ENCODE measurements at regions not wholly inside any gene's neighbourhood (a gene's known extent, or its start where the extent isn't known, plus 50 kb on each side); places are given as distances from the start of the nearest gene placed in this dataset.
"Not testable (repeated sequence)": the region's sequence is repeated elsewhere in the genome, so short reads cannot be mapped to it uniquely, and the experiment has no call there.

DNA sequence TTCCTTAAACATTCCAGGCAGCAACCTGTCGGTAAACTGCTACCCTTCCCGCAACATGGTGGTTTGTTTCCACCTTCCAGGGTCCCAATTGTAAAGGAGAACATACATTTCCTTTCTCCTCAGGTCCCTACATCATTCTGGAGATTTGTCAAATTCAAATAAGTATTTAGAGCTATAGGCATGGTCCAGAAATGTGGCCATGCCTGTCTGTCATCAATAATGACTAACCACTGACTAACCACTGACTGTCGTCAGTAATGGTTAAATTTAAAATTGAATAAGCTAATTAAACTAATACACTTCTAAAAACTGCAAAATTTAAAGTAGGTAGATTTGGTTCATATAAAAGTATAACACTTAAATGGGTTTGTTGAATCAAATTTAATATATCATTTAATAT is 984.0 kb upstream of the SLC39A10 start:
- H3K27ac ChIP-seq (ENCODE audit: low read depth, low read length) = no peak overlapping the region
- H3K27me3 ChIP-seq (ENCODE audit: control insufficient read depth in 1 of 2, insufficient read depth in 2 of 2, low read length in 2 of 2) = no peaks in the 10 kb centered on the region
- no peak overlapping the region for H3K9ac ChIP-seq (ENCODE audit: low read length)
- no peaks in the 10 kb centered on the region for H3K36me3 ChIP-seq (ENCODE audit: insufficient read depth, low read length)
- H3K4me1 ChIP-seq (ENCODE audit: insufficient read depth, low read length) = no peaks in the 10 kb centered on the region
- no peak overlapping the region for H3K4me3 ChIP-seq (ENCODE audit: low read depth in 1 of 2, low read length in 2 of 2)
- H3K9me3 ChIP-seq (ENCODE audit: low read length) = no peaks in the 10 kb centered on the region

DNA sequence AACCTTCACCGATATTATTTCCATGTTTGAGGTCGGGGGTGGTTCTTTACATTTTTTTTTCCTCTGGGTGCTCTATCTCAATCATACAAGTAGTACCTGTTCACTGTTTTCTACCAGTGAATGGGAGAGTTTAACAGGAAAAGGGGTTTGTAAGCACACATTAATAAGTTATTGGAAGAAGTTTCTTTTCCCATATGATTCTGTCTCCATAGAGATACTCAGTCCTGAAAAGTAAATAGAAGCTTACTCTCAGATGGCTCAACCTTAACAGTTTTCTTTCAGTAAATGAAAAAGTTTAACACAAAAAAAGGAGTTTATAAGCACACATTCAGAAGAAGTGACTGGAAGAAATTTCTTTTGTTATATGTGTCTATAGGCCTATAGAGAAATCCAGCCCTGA is 995.6 kb upstream of the SLC39A10 start:
- H3K9me3 ChIP-seq (ENCODE audit: low read length) = no peaks in the 10 kb centered on the region
- H3K9ac ChIP-seq (ENCODE audit: low read length) = no peak overlapping the region
- no peaks in the 10 kb centered on the region for H3K27me3 ChIP-seq (ENCODE audit: control insufficient read depth in 1 of 2, insufficient read depth in 2 of 2, low read length in 2 of 2)

DNA sequence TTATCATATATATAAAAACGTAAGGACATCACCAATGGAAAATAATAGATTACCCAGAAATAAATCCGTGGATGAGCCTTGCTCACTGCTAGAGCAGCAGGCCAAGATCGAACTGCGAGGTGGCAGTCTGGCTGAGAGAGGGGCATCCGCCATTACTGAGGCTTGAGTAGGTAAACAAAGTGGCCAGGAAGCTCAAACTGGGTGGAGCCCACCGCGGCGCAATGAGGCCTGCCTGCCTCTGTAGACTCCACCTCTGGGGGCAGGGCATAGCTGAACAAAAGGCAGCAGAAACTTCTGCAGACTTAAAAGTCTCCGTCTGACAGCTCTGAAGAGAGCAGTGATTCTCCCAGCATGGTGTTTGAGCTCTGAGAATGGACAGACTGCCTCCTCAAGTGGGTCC is 1018.0 kb upstream of the SLC39A10 start:
- not testable (repeated sequence) for H3K4me3 ChIP-seq (ENCODE audit: low read depth in 1 of 2, low read length in 2 of 2); H3K27me3 ChIP-seq (ENCODE audit: control insufficient read depth in 1 of 2, insufficient read depth in 2 of 2, low read length in 2 of 2); H3K4me1 ChIP-seq (ENCODE audit: insufficient read depth, low read length); H3K9me3 ChIP-seq (ENCODE audit: low read length); H3K27ac ChIP-seq (ENCODE audit: low read depth, low read length); H3K36me3 ChIP-seq (ENCODE audit: insufficient read depth, low read length); H3K9ac ChIP-seq (ENCODE audit: low read length)

More for the DNA sequence above, 995.6 kb upstream of the SLC39A10 start:
- no peak overlapping the region for H3K27ac ChIP-seq (ENCODE audit: low read depth, low read length)
- H3K4me1 ChIP-seq (ENCODE audit: insufficient read depth, low read length) = no peaks in the 10 kb centered on the region
- H3K4me3 ChIP-seq (ENCODE audit: low read depth in 1 of 2, low read length in 2 of 2) = no peak overlapping the region
- H3K36me3 ChIP-seq (ENCODE audit: insufficient read depth, low read length) = no peaks in the 10 kb centered on the region

DNA sequence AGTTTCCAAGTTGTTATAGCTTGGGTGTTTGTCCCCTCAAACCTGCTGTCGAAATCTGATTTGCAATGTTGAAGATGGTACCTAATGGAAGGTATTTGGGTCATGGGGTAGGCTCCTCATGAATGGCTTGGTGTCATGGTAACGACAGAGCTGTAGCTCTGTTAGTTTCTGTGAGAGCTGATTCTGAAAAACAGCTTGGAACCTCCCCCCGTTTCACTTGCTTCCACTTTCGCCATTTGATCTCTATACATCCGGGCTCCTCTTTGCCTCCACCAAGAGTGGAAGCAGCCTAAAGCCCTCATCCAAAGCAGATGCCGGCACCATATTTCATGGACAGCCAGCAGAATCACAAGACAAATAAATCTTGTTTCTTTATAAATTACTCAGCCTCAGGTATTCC is 1035.1 kb upstream of the SLC39A10 start:
- no peaks in the 10 kb centered on the region for H3K4me1 ChIP-seq (ENCODE audit: insufficient read depth, low read length)
- H3K9ac ChIP-seq (ENCODE audit: low read length) = no peak overlapping the region
- H3K27ac ChIP-seq (ENCODE audit: low read depth, low read length) = no peak overlapping the region
- no peaks in the 10 kb centered on the region for H3K36me3 ChIP-seq (ENCODE audit: insufficient read depth, low read length)
- no peaks in the 10 kb centered on the region for H3K27me3 ChIP-seq (ENCODE audit: control insufficient read depth in 1 of 2, insufficient read depth in 2 of 2, low read length in 2 of 2)
- no peak overlapping the region for H3K4me3 ChIP-seq (ENCODE audit: low read depth in 1 of 2, low read length in 2 of 2)
- no peaks in the 10 kb centered on the region for H3K9me3 ChIP-seq (ENCODE audit: low read length)

DNA sequence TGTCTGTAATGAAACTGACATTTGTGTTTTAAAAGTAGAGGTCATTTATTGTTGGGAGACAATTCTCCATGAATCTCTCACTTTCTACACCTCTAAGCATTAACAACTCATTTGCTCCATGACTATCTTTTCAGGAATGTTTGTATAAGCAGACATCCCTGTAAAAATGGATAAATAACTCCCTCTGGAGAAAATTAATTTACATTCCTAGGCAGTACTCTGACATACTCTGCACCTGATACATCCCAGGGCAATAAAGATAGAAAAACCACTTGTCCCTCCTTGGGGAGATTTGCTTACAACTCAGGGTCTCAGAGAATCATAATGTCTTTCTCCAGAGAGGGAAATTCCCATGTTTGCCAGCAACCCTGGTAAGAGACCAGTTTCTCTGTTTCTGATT is 1037.7 kb upstream of the SLC39A10 start:
- Histone ChIP-seq H3K4me3 (ENCODE audit: low read depth in 1 of 2, low read length in 2 of 2) (no peak overlapping the region), H3K9me3 (ENCODE audit: low read length) (no peaks in the 10 kb centered on the region), H3K9ac (ENCODE audit: low read length) (no peak overlapping the region), H3K36me3 (ENCODE audit: insufficient read depth, low read length) (no peaks in the 10 kb centered on the region), H3K27ac (ENCODE audit: low read depth, low read length) (no peak overlapping the region), H3K27me3 (ENCODE audit: control insufficient read depth in 1 of 2, insufficient read depth in 2 of 2, low read length in 2 of 2) (no peaks in the 10 kb centered on the region), H3K4me1 (ENCODE audit: insufficient read depth, low read length) (no peaks in the 10 kb centered on the region)

DNA sequence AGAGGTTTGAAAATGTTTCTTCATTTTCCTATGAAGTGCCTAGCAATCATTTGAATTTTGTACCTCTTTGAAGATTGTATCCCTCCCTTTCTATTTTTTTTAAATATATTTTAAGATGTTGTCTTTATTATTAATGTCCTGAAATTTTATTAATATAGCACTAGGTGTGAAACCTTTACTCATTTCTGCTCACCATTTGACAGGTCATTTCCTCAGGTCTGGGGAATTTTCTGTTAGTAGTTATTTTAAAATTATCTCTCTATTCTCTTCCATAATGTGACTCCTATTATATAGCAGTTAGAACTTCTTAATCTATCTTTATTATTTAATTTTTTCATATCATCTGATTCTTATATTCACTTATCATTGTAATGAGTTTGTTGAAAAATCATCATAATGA is 1038.6 kb upstream of the SLC39A10 start:
- Histone ChIP-seq H3K4me3 (ENCODE audit: low read depth in 1 of 2, low read length in 2 of 2) (no peak overlapping the region), H3K9ac (ENCODE audit: low read length) (no peak overlapping the region), H3K27ac (ENCODE audit: low read depth, low read length) (no peak overlapping the region), H3K36me3 (ENCODE audit: insufficient read depth, low read length) (no peaks in the 10 kb centered on the region), H3K4me1 (ENCODE audit: insufficient read depth, low read length) (no peaks in the 10 kb centered on the region), H3K27me3 (ENCODE audit: control insufficient read depth in 1 of 2, insufficient read depth in 2 of 2, low read length in 2 of 2) (no peaks in the 10 kb centered on the region), H3K9me3 (ENCODE audit: low read length) (no peaks in the 10 kb centered on the region)

DNA sequence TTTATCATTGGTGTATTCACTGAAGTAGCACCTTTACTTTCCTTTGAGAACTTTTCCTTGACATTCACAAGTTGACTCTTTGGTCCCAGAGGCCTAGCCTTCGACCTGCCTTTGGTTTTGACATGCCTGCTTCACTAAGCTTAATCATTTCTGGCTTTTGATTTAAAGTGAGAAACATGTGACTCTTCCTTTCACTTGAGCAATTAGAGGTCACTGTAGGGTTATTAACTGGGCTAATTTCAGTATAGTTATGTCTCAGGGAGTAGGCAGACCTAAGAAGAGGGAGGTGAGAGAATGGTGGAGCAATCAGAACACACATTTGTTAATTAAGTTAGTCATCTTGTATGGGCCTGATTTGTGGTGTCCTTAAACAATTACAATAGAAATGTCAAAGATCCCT is 1040.7 kb upstream of the SLC39A10 start:
- no peak overlapping the region for H3K27ac ChIP-seq (ENCODE audit: low read depth, low read length)
- no peaks in the 10 kb centered on the region for H3K4me1 ChIP-seq (ENCODE audit: insufficient read depth, low read length)
- no peak overlapping the region for H3K4me3 ChIP-seq (ENCODE audit: low read depth in 1 of 2, low read length in 2 of 2)
- H3K9ac ChIP-seq (ENCODE audit: low read length) = no peak overlapping the region
- H3K9me3 ChIP-seq (ENCODE audit: low read length) = no peaks in the 10 kb centered on the region
- H3K36me3 ChIP-seq (ENCODE audit: insufficient read depth, low read length) = no peaks in the 10 kb centered on the region
- H3K27me3 ChIP-seq (ENCODE audit: control insufficient read depth in 1 of 2, insufficient read depth in 2 of 2, low read length in 2 of 2) = no peaks in the 10 kb centered on the region

DNA sequence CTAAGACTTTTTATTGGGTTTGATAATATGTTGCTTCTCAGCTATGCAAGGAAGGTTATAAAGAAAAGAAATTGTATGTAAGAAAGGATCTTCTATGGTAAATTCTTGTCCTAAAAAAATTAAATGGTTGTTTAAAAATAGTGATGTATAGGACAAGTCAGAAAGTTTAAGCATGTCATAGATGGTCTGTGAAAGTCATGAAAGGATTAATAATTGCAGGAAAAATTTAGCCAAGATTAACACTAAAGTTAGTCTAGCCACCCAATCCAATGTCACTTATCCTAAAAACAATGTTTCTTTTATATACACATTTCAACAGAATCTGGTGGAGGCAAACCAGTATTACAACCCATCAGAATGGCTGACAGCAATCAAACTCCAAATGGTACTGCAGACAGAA is 1046.7 kb upstream of the SLC39A10 start:
- H3K4me1 ChIP-seq (ENCODE audit: insufficient read depth, low read length) = no peaks in the 10 kb centered on the region
- H3K27me3 ChIP-seq (ENCODE audit: control insufficient read depth in 1 of 2, insufficient read depth in 2 of 2, low read length in 2 of 2) = no peaks in the 10 kb centered on the region
- H3K9ac ChIP-seq (ENCODE audit: low read length) = no peak overlapping the region
- H3K27ac ChIP-seq (ENCODE audit: low read depth, low read length) = no peak overlapping the region
- no peaks in the 10 kb centered on the region for H3K36me3 ChIP-seq (ENCODE audit: insufficient read depth, low read length)
- H3K4me3 ChIP-seq (ENCODE audit: low read depth in 1 of 2, low read length in 2 of 2) = no peak overlapping the region
- H3K9me3 ChIP-seq (ENCODE audit: low read length) = no peaks in the 10 kb centered on the region

DNA sequence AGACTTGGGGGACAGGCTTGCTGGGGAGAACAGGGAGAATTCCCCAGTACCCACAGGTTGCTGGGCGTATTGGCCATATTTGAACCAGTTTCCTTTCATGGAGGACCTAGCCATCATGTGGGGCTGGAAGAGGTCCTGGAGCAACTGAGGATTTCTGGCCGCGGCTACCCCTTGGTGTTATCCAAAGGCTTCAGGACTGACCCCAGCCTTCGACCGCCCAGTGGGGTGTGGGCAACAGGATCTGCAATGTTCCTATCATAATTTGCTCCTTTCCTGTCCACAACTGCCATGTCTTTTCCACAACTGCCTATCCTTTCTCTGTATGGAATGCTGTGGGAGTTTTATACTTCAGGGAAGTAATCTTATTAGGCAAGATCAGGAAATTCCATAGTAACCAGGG is 1053.6 kb upstream of the SLC39A10 start:
- no peak overlapping the region for H3K9ac ChIP-seq (ENCODE audit: low read length)
- H3K4me1 ChIP-seq (ENCODE audit: insufficient read depth, low read length) = no peaks in the 10 kb centered on the region
- no peaks in the 10 kb centered on the region for H3K36me3 ChIP-seq (ENCODE audit: insufficient read depth, low read length)
- H3K27me3 ChIP-seq (ENCODE audit: control insufficient read depth in 1 of 2, insufficient read depth in 2 of 2, low read length in 2 of 2) = no peaks in the 10 kb centered on the region
- H3K4me3 ChIP-seq (ENCODE audit: low read depth in 1 of 2, low read length in 2 of 2) = no peak overlapping the region
- H3K9me3 ChIP-seq (ENCODE audit: low read length) = no peaks in the 10 kb centered on the region
- no peak overlapping the region for H3K27ac ChIP-seq (ENCODE audit: low read depth, low read length)

DNA sequence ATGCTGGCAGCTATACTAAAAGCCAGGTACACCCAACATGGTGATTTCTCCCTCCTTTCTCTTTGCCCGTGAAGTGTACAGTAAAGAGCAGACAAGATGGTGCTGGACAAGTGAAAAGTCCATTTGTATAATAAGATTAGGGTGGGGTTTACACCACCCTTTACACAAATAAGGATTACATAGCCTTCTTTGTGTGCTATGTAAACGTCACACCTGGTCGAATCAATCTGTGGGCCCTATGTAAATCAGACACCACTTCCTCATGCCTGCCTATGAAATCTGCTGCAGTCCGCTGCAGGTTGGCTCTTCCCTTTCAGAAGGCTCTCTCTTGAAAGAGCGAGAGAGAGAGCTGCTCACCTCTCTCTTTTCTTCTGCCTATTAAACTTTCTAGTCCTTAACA is 1054.3 kb upstream of the SLC39A10 start:
- H3K27me3 ChIP-seq (ENCODE audit: control insufficient read depth in 1 of 2, insufficient read depth in 2 of 2, low read length in 2 of 2) = no peaks in the 10 kb centered on the region
- H3K36me3 ChIP-seq (ENCODE audit: insufficient read depth, low read length) = no peaks in the 10 kb centered on the region
- H3K27ac ChIP-seq (ENCODE audit: low read depth, low read length) = no peak overlapping the region
- H3K9ac ChIP-seq (ENCODE audit: low read length) = no peak overlapping the region
- H3K4me3 ChIP-seq (ENCODE audit: low read depth in 1 of 2, low read length in 2 of 2) = no peak overlapping the region
- H3K4me1 ChIP-seq (ENCODE audit: insufficient read depth, low read length) = no peaks in the 10 kb centered on the region
- H3K9me3 ChIP-seq (ENCODE audit: low read length) = no peaks in the 10 kb centered on the region

DNA sequence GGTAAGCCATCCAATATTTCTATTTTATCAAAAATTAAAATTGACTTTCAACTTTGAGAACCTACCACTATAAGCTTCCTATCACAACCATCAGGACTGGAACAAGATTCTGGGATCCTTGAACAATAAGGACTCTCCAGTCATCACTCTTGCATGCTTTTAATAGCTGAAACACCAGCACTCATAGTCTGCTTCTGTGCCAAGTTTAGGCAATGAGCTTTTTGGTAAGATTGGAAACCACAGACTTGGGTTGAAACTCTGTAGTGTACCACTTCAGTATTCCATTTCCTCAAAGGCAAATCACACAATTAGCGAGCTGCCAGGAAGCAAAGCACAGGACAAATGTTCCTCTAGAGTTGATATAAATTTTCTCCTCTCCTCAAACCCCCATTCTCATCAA is 1065.8 kb upstream of the SLC39A10 start:
- H3K27me3 ChIP-seq (ENCODE audit: control insufficient read depth in 1 of 2, insufficient read depth in 2 of 2, low read length in 2 of 2) = no peaks in the 10 kb centered on the region
- H3K4me1 ChIP-seq (ENCODE audit: insufficient read depth, low read length) = no peaks in the 10 kb centered on the region
- H3K9ac ChIP-seq (ENCODE audit: low read length) = no peak overlapping the region
- H3K27ac ChIP-seq (ENCODE audit: low read depth, low read length) = no peak overlapping the region
- no peaks in the 10 kb centered on the region for H3K9me3 ChIP-seq (ENCODE audit: low read length)
- no peak overlapping the region for H3K4me3 ChIP-seq (ENCODE audit: low read depth in 1 of 2, low read length in 2 of 2)
- H3K36me3 ChIP-seq (ENCODE audit: insufficient read depth, low read length) = no peaks in the 10 kb centered on the region

DNA sequence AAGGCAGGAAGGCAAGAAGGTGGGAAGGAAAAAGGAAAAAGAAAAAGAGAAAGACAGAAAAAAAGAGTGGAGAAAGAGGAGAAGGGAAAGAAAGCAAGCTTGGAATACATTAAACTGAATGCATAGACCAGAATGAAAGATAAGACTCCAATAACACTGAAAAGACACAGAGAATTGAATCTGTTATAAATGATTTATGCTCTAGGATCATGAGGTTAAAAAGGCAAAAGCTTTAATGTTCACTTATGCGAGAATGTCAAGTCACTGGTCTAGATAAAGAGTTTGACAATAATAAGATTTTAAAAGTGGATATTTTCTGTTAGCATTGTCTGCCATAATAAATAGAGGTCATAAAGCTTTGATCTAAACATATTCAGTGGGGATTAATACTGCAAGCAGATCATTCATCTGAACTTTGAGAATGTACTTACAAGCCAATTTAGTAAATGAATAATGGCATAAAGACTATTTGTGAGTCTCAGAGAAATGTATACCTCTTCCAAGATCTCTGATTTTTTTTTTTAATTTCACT is 1069.2 kb upstream of the SLC39A10 start:
- Histone ChIP-seq H3K36me3 (ENCODE audit: insufficient read depth, low read length) (no peaks in the 10 kb centered on the region), H3K9ac (ENCODE audit: low read length) (no peak overlapping the region), H3K27ac (ENCODE audit: low read depth, low read length) (no peak overlapping the region), H3K4me1 (ENCODE audit: insufficient read depth, low read length) (no peaks in the 10 kb centered on the region), H3K9me3 (ENCODE audit: low read length) (no peaks in the 10 kb centered on the region), H3K27me3 (ENCODE audit: control insufficient read depth in 1 of 2, insufficient read depth in 2 of 2, low read length in 2 of 2) (no peaks in the 10 kb centered on the region), H3K4me3 (ENCODE audit: low read depth in 1 of 2, low read length in 2 of 2) (no peak overlapping the region)

Measured in muscle layer of colon (tissue), 2 donors.